ENCODE measurements at regions not wholly inside any gene's neighbourhood (a gene's known extent, or its start where the extent isn't known, plus 50 kb on each side); places are given as distances from the start of the nearest gene placed in this dataset.

GRCh38 chr13:70363991-70364390 lies 255.7 kb upstream of the KLHL1 start:
- FAIRE-seq: no peak

- no peak for FAIRE-seq
Observed at GRCh38 chr13:70362820-70363570, 254.7 kb upstream of the KLHL1 start.

GRCh38 chr13:70357031-70357430 lies 248.8 kb upstream of the KLHL1 start:
- FAIRE-seq: no peak

GRCh38 chr13:70353096-70353495 lies 244.8 kb upstream of the KLHL1 start:
- no peak for FAIRE-seq

GRCh38 chr13:70347947-70348620 lies 239.8 kb upstream of the KLHL1 start:
- FAIRE-seq: no peak

GRCh38 chr13:70339738-70340137 lies 231.5 kb upstream of the KLHL1 start:
- no peak for FAIRE-seq

GRCh38 chr13:70338609-70339008 lies 230.4 kb upstream of the KLHL1 start:
- no peak for FAIRE-seq

GRCh38 chr13:70336866-70337265 lies 228.6 kb upstream of the KLHL1 start:
- FAIRE-seq: no peak

- FAIRE-seq: no peak
Observed at GRCh38 chr13:70333752-70334151, 225.5 kb upstream of the KLHL1 start.

GRCh38 chr13:70330697-70331361 lies 222.6 kb upstream of the KLHL1 start:
- FAIRE-seq: no peak

GRCh38 chr13:70324519-70324918 lies 216.3 kb upstream of the KLHL1 start:
- FAIRE-seq: no peak

GRCh38 chr13:70311191-70311590 lies 202.9 kb upstream of the KLHL1 start:
- FAIRE-seq: no peak

GRCh38 chr13:70310396-70311119 lies 202.3 kb upstream of the KLHL1 start:
- peak; percentile 97 for FAIRE-seq

GRCh38 chr13:70297189-70297616 lies 189.0 kb upstream of the KLHL1 start:
- no peak for FAIRE-seq

GRCh38 chr13:70284371-70284770 lies 176.1 kb upstream of the KLHL1 start:
- no peak for FAIRE-seq

GRCh38 chr13:70275841-70276240 lies 167.6 kb upstream of the KLHL1 start:
- no peak for FAIRE-seq

GRCh38 chr13:70255406-70255991 lies 147.2 kb upstream of the KLHL1 start:
- no peak for FAIRE-seq

GRCh38 chr13:70253834-70254233 lies 145.6 kb upstream of the KLHL1 start:
- FAIRE-seq: no peak

- FAIRE-seq: no peak
Observed at GRCh38 chr13:70253411-70253810, 145.2 kb upstream of the KLHL1 start.

GRCh38 chr13:70249332-70250064 lies 141.2 kb upstream of the KLHL1 start:
- FAIRE-seq: no peak

GRCh38 chr13:70237131-70237530 lies 128.9 kb upstream of the KLHL1 start:
- FAIRE-seq: no peak

- no peak for FAIRE-seq
Observed at GRCh38 chr13:70235565-70235964, 127.3 kb upstream of the KLHL1 start.
